Mucosa of descending colon (tissue), 3 donors: ENCODE measurements at regions not wholly inside any gene's neighbourhood (a gene's known extent, or its start where the extent isn't known, plus 50 kb on each side); places are given as distances from the start of the nearest gene placed in this dataset.

Experiments
- ATAC-seq: fragments of 200-7000 bp; cut with Tn5 transposase; one replicate; pipeline ENCODE4 v1.9.1; 2020; ENCODE audit warnings: mild to moderate bottlenecking, moderate library complexity
- DNase-seq, 3 donors: peaks; one replicate each; pipeline ENCODE4 v3.0.0-alpha.2; 2020
- H3K36me3 ChIP-seq: fragments of 200-600 bp; one replicate; pipeline ENCODE4 v1.8.0; 2021; ENCODE audit warnings: low read depth, mild to moderate bottlenecking
- H3K4me1 ChIP-seq: fragments of 200-600 bp; one replicate; pipeline ENCODE4 v1.8.0; 2021; ENCODE audit warnings: low read depth, mild to moderate bottlenecking
- H3K4me3 ChIP-seq: fragments of 200-600 bp; one replicate; pipeline ENCODE4 v1.8.0; 2021; ENCODE audit warnings: mild to moderate bottlenecking
- H3K9me3 ChIP-seq: fragments of 200-600 bp; one replicate; pipeline ENCODE4 v1.8.0; 2021; ENCODE audit warnings: mild to moderate bottlenecking
- intact Hi-C, 2 donors: fragments of 100-400 bp; cut with DNase I in 1 of 2; cut with micrococcal nuclease in 1 of 2; formaldehyde crosslinking; loops; one replicate each; pipeline versions ENCODE4 v1.11.0 to v1.11.1; 2022; cut with DNase I, micrococcal nuclease
- TF ChIP-seq, protein P1 (sequence below): fragments of 200-600 bp; IDR thresholded peaks from one replicate; pipeline ENCODE4 v1.8.0; 2022; ENCODE audit warnings: antibody characterized with exemption, mild to moderate bottlenecking
- donor health status: DM: no; HTN: no; CAD: no; lungs with moderate emphysema.
- donor health status: DM: no; HTN: no; CAD: no.
- donor health status: DM: no; HTN: yes; CAD: no.

- TF ChIP-seq, protein P1, sequence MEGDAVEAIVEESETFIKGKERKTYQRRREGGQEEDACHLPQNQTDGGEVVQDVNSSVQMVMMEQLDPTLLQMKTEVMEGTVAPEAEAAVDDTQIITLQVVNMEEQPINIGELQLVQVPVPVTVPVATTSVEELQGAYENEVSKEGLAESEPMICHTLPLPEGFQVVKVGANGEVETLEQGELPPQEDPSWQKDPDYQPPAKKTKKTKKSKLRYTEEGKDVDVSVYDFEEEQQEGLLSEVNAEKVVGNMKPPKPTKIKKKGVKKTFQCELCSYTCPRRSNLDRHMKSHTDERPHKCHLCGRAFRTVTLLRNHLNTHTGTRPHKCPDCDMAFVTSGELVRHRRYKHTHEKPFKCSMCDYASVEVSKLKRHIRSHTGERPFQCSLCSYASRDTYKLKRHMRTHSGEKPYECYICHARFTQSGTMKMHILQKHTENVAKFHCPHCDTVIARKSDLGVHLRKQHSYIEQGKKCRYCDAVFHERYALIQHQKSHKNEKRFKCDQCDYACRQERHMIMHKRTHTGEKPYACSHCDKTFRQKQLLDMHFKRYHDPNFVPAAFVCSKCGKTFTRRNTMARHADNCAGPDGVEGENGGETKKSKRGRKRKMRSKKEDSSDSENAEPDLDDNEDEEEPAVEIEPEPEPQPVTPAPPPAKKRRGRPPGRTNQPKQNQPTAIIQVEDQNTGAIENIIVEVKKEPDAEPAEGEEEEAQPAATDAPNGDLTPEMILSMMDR = no peak
- no peak for ATAC-seq
- Histone ChIP-seq H3K9me3 (no peaks in the 10 kb centered on the region), H3K36me3 (no peaks in the 10 kb centered on the region), H3K4me3 (no peak overlapping the region), H3K4me1 (no peaks in the 10 kb centered on the region)
- DNase-seq = no peak
- intact Hi-C loops = no loop called here
These were observed 325.2 kb upstream of the CTNNB1 start for GRCh38 chr3:40873934-40874699.

GRCh38 chr3:40875581-40875980 lies 323.7 kb upstream of the CTNNB1 start:
- intact Hi-C loops = no loop called here

DNA sequence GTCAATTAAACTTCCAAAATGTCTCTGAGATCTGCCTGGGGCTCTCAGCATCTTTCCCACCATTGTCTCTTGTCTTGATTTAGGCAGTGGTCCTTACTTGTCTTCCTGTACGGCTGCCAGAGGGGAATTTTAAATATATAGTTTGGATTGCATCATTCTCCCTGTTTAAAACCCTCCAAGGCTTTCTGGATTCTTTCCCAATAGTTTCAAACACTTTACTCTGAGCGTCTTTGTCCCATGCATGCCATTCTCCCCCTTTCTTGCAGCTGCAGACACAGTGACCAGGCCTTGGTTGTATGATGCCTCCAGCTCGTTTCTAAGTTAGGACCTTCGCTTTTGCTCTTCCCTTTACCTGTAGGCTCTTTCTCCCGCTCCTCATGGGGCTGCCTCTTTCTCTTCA lies 323.3 kb upstream of the CTNNB1 start:
- no peaks in the 10 kb centered on the region for H3K4me1 ChIP-seq
- intact Hi-C loops = no loop called here
- no peak for ATAC-seq
- TF ChIP-seq, protein P1 = no peak
- no peak for DNase-seq
- H3K4me3 ChIP-seq = no peak overlapping the region
- no peaks in the 10 kb centered on the region for H3K36me3 ChIP-seq
- no peaks in the 10 kb centered on the region for H3K9me3 ChIP-seq

More at GRCh38 chr3:40875581-40875980, 323.7 kb upstream of the CTNNB1 start:
- Histone ChIP-seq H3K4me3 (no peak overlapping the region), H3K9me3 (no peaks in the 10 kb centered on the region), H3K4me1 (no peaks in the 10 kb centered on the region), H3K36me3 (no peaks in the 10 kb centered on the region)
- TF ChIP-seq, protein P1 = no peak
- no peak for DNase-seq
- ATAC-seq = no peak

- intact Hi-C loops = no loop called here
- no peak overlapping the region for H3K4me3 ChIP-seq
- TF ChIP-seq, protein P1 = no peak
- DNase-seq (no peak), ATAC-seq (no peak)
- H3K4me1 ChIP-seq = no peaks in the 10 kb centered on the region
- no peaks in the 10 kb centered on the region for H3K9me3 ChIP-seq
- H3K36me3 ChIP-seq = no peaks in the 10 kb centered on the region
These were observed 322.8 kb upstream of the CTNNB1 start for GRCh38 chr3:40876496-40876895.

GRCh38 chr3:40877631-40878463 lies 321.5 kb upstream of the CTNNB1 start:
- H3K4me1 ChIP-seq = no peaks in the 10 kb centered on the region
- ATAC-seq (peak; percentile 55), DNase-seq (peak; percentile 18 to 55 (median 24))
- TF ChIP-seq, protein P1 = no peak
- no peaks in the 10 kb centered on the region for H3K9me3 ChIP-seq
- intact Hi-C loops = no loop called here
- no peaks in the 10 kb centered on the region for H3K36me3 ChIP-seq
- H3K4me3 ChIP-seq = no peak overlapping the region
